Endodermal cell (in vitro differentiated cells): ENCODE measurements at regions not wholly inside any gene's neighbourhood (a gene's known extent, or its start where the extent isn't known, plus 50 kb on each side); places are given as distances from the start of the nearest gene placed in this dataset.
A peak's percentile ranks its signal among the peaks of the same experiment; 100 is the strongest.

Source experiments
- DNase-seq: peaks from one replicate; pipeline ENCODE4 v3.0.0-alpha.2; 2017
- H3K27ac ChIP-seq: 2 replicates; pipeline ENCODE4 v1.5.1; 2013; ENCODE audit warnings: mild to moderate bottlenecking, low read depth, low read length, moderate library complexity
- H3K27me3 ChIP-seq: 2 replicates; pipeline ENCODE4 v1.6.1; 2013; ENCODE audit warnings: mild to moderate bottlenecking, low read length, moderate library complexity; ENCODE audit not compliant: insufficient read depth, control insufficient read depth, poor library complexity, severe bottlenecking
- H3K36me3 ChIP-seq: 2 replicates; pipeline ENCODE4 v1.7.0; 2013; ENCODE audit warnings: mild to moderate bottlenecking, low read length, moderate library complexity; ENCODE audit not compliant: control insufficient read depth, insufficient read depth
- H3K4me1 ChIP-seq: one replicate; pipeline ENCODE4 v1.7.0; 2013; ENCODE audit warnings: low read length; ENCODE audit not compliant: control insufficient read depth, insufficient read depth
- H3K4me3 ChIP-seq: 2 replicates; pipeline ENCODE4 v1.5.1; 2013; ENCODE audit warnings: mild to moderate bottlenecking, low read length, moderate library complexity
- H3K9ac ChIP-seq: 2 replicates; pipeline ENCODE4 v1.6.1; 2013; ENCODE audit warnings: mild to moderate bottlenecking, low read length, moderate library complexity; ENCODE audit not compliant: poor library complexity, severe bottlenecking; ENCODE audit errors: extremely low read depth
- H3K9me3 ChIP-seq: 2 replicates; pipeline ENCODE4 v1.6.1; 2013; ENCODE audit warnings: mild to moderate bottlenecking, low read length, moderate library complexity; ENCODE audit not compliant: control insufficient read depth
- H3K27ac Mint-ChIP-seq: 2 replicates; pipeline ENCODE4 v1.8.0; 2020; ENCODE audit warnings: mixed read lengths
- H3K27me3 Mint-ChIP-seq: 2 replicates; pipeline ENCODE4 v1.8.0; 2021; ENCODE audit warnings: mild to moderate bottlenecking, mixed read lengths; ENCODE audit not compliant: insufficient read depth
- H3K36me3 Mint-ChIP-seq: 2 replicates; pipeline ENCODE4 v1.8.0; 2020; ENCODE audit warnings: low read depth, mixed read lengths
- H3K4me1 Mint-ChIP-seq: 2 replicates; pipeline ENCODE4 v1.8.0; 2020; ENCODE audit warnings: mixed read lengths
- H3K4me3 Mint-ChIP-seq: 2 replicates; pipeline ENCODE4 v1.8.0; 2020; ENCODE audit warnings: mild to moderate bottlenecking, moderate library complexity, mixed read lengths
- H3K9me3 Mint-ChIP-seq: 2 replicates; pipeline ENCODE4 v1.8.0; 2020; ENCODE audit warnings: mild to moderate bottlenecking, mixed read lengths
- WGBS, 2 experiments: methylation state at CpG; one replicate each; pipeline versions ENCODE4 v1.1.5 to v1.1.7; 2013; ENCODE audit warnings: missing lambda C conversion rate in 2 of 2, mixed read lengths in 1 of 2; ENCODE audit not compliant: insufficient coverage in 1 of 2, insufficient read length in 1 of 2; 5-methylcytosine and 5-hydroxymethylcytosine counted together
- TF ChIP-seq, protein P1 (sequence below): fragments of 200-600 bp; sonication (generic); conservative IDR thresholded peaks from 2 replicates; pipeline ENCODE4 v1.5.0; 2021; ENCODE audit warnings: antibody characterized with exemption, mild to moderate bottlenecking

- Histone ChIP-seq H3K27ac (no peak overlapping the region), H3K9ac (no peak overlapping the region), H3K9me3 (peaks cover 14% of the 10 kb centered on the region), H3K4me1 (peaks cover 2% of the 10 kb centered on the region), H3K36me3 (no peaks in the 10 kb centered on the region), H3K4me3 (no peak overlapping the region), H3K27me3 (no peaks in the 10 kb centered on the region)
- Mint-ChIP-seq H3K27me3 (peaks cover 3% of the 10 kb centered on the region), H3K4me1 (peaks cover 11% of the 10 kb centered on the region), H3K36me3 (peaks cover 3% of the 10 kb centered on the region), H3K27ac (no peak overlapping the region), H3K4me3 (no peak overlapping the region), H3K9me3 (peaks cover 17% of the 10 kb centered on the region)
- TF ChIP-seq, protein P1, sequence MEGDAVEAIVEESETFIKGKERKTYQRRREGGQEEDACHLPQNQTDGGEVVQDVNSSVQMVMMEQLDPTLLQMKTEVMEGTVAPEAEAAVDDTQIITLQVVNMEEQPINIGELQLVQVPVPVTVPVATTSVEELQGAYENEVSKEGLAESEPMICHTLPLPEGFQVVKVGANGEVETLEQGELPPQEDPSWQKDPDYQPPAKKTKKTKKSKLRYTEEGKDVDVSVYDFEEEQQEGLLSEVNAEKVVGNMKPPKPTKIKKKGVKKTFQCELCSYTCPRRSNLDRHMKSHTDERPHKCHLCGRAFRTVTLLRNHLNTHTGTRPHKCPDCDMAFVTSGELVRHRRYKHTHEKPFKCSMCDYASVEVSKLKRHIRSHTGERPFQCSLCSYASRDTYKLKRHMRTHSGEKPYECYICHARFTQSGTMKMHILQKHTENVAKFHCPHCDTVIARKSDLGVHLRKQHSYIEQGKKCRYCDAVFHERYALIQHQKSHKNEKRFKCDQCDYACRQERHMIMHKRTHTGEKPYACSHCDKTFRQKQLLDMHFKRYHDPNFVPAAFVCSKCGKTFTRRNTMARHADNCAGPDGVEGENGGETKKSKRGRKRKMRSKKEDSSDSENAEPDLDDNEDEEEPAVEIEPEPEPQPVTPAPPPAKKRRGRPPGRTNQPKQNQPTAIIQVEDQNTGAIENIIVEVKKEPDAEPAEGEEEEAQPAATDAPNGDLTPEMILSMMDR: no peak
- 94 to 98% methylated on average over 11 to 22 of the region's 22 CpGs for WGBS, 2 experiments
- peak; percentile 22 for DNase-seq
These were observed 211.1 kb upstream of the TSHZ3 start for GRCh38 chr19:31560086-31561060.

GRCh38 chr19:31562966-31563612, 213.9 kb upstream of the TSHZ3 start:
- Mint-ChIP-seq H3K27ac (no peak overlapping the region), H3K4me1 (peaks cover 4% of the 10 kb centered on the region), H3K36me3 (peaks cover 3% of the 10 kb centered on the region), H3K9me3 (peaks cover 17% of the 10 kb centered on the region), H3K27me3 (peaks cover 2% of the 10 kb centered on the region), H3K4me3 (no peak overlapping the region)
- H3K9ac ChIP-seq: no peak overlapping the region
- peak; percentile 56 for DNase-seq
- TF ChIP-seq, protein P1: peak; percentile 62
- H3K36me3 ChIP-seq: no peaks in the 10 kb centered on the region
- H3K27me3 ChIP-seq: no peaks in the 10 kb centered on the region
- H3K4me3 ChIP-seq: no peak overlapping the region
- H3K9me3 ChIP-seq: peaks cover 14% of the 10 kb centered on the region
- WGBS, 2 experiments: 93 to 94% methylated on average over 17 to 25 of the region's 25 CpGs
- H3K4me1 ChIP-seq: no peaks in the 10 kb centered on the region
- H3K27ac ChIP-seq: no peak overlapping the region

- no peaks in the 10 kb centered on the region for H3K36me3 Mint-ChIP-seq
- Histone ChIP-seq H3K36me3 (no peaks in the 10 kb centered on the region), H3K27me3 (no peaks in the 10 kb centered on the region), H3K4me3 (no peak overlapping the region), H3K4me1 (no peaks in the 10 kb centered on the region), H3K27ac (no peak overlapping the region), H3K9me3 (no peaks in the 10 kb centered on the region), H3K9ac (no peak overlapping the region)
- H3K4me1 Mint-ChIP-seq: peaks cover 5% of the 10 kb centered on the region
- peak; percentile 17 for DNase-seq
- H3K9me3 Mint-ChIP-seq: no peaks in the 10 kb centered on the region
- TF ChIP-seq, protein P1: no peak
- 90 to 96% methylated on average over 11 of the region's 11 CpGs for WGBS, 2 experiments
- H3K4me3 Mint-ChIP-seq: no peak overlapping the region
- no peak overlapping the region for H3K27ac Mint-ChIP-seq
- no peaks in the 10 kb centered on the region for H3K27me3 Mint-ChIP-seq
These were observed 218.5 kb upstream of the TSHZ3 start for GRCh38 chr19:31567776-31568175.
